GM19438 (cell line): ENCODE measurements at regions not wholly inside any gene's neighbourhood (a gene's known extent, or its start where the extent isn't known, plus 50 kb on each side); places are given as distances from the start of the nearest gene placed in this dataset.
"Not testable (repeated sequence)": the region's sequence is repeated elsewhere in the genome, so short reads cannot be mapped to it uniquely, and the experiment has no call there.

ENCODE experiments used
- ATAC-seq: cut with Tn5 transposase; IDR thresholded peaks from one replicate; pipeline ENCODE4 v1.9.1; 2021; ENCODE audit warnings: low read depth; ENCODE audit not compliant: unreplicated experiment

DNA sequence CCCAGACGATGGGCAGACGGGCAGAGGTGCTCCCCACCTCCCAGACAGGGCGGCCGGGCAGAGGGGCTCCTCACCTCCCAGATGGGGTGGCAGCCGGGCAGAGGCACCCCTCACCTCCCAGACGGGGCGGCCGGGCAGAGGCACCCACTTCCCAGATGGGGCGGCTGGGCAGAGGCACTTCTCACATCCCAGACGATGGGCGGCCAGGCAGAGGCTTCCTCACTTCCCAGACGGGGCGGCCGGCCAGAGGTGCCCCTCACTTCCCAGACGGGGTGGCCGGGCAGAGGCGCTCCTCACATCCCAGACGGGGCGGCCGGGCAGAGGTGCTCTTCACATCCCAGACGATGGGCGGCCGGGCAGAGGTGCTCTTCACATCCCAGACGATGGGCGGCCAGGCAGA, 96.6 kb downstream of the ABCC12 start:
- ATAC-seq, result not testable (repeated sequence)

DNA sequence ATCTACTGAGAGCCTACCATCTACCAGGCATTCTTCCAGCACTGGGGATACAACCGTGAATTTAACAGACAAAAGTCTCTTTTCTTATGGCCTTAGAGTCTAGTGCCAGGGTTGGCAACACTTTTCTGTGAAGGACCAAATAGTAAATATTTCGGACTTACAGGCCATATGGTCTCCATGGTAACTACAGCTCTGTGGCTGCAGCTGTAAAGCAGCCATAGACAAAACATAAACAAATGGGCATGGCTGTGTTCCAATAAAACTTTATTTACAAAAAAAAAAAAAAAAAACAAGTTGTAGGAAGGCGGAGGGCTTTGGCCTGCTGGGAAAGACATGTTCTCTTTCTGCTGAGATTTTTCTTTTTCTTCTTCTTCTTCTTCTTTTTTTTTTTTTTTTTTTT, 98.7 kb downstream of the ABCC12 start:
- ATAC-seq, result no peak

GRCh38 chr16:48054881-48055601, 100.8 kb downstream of the ABCC12 start:
- ATAC-seq, result no peak

DNA sequence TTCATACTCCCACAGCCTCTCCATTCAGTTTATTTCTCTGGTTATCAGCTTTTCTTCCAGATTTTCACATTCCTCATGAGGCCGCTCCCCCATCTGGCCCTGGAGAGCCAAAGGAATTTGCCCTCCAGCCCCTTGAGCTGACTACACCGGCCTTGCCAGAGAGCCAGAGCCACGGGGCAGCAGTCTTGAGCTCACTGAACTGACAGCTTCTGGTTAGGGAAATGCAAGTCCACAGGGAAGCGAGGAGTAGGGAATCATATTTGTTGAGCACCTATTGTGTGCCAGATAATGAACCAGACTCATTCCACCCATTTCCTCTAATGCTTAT, 102.4 kb downstream of the ABCC12 start:
- no peak for ATAC-seq

DNA sequence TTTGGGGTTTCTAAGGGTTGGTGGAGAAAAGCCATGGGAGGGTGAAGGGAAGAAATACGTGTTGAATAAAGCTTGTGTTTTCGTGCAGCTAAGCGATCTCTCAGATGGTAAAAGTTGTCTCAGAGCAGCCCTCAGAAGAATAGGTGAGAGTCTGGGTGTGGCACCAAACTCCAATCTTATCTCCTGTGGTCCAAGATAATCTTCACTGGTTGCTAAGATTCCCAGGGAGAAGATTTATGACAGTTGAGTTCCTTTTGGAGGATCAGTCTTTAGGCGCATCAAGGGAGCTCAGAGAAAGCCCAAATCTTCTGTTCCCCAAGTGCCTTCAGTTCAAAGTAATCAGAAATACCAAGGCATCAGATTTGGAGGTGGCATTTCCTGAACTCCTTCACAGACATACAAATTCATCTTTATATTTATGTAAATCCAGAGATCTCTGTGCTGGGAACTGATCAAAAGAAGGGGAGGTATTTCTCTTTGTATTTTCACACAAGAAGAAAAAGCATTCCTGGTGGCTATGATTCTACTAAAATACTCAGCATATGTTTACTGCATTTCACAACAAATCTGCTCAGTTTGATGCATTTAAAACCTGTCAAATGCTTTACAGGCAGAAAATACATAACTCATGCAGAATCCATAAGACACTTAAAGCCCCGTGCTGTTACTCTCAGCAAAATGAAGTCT, 102.9 kb downstream of the ABCC12 start:
- no peak for ATAC-seq

DNA sequence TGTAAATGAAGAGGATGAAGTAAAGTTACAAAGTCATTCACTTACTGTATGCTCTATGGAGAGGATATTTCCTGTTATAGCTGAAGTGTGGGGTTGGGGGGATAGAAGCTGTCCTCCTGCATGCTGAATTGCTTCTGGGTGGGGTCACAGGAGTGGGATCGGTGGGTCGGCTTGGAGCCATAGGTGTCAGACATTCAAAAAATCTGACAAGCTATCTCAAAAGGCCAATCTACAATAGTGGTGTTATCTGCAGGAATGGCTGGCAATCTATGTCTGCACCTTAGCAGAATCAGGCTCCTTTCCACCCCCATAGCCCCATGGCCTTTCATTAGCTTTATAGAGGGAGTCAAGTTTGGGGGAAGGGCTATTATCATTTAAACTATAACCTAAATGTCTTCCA, 104.9 kb downstream of the ABCC12 start:
- ATAC-seq, result no peak

DNA sequence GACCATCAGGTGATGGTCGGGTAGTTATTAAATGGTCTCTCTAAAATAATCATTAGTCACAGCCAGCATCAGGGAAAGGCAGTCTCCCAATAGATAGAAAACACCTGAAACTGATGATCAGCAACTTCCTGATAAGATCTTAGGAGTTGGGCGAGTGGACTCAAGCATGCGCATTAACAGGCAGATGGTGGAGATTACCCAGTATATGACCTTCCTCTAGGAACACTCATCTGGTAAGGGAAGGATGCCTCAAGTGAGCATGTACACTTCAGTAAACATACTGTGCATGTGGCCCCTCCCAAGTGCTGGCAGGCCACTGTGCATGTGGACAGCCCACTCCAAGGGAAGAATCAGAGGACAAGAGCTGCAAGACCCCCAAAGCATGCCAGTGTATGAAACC, 105.9 kb downstream of the ABCC12 start:
- no peak for ATAC-seq

DNA sequence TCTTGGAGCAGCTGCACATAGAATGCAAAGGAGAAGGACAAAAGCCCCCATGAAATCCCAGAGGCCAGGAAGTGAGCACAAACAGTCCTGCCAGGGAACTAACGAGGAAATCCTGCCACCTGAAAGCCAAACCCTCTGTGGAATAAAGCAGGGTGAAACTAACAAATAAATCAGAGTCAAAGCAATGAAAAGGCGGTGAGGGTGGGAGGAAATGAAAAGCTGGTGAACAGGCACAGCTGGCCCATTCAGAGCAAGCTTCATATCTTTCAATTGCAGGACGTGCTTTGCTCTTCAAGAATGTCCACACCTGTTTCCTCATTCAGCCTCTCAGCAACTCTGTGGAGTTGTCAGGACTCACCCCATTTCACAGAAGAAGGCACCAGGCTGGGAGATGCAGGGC, 108.1 kb downstream of the ABCC12 start:
- ATAC-seq, result no peak

DNA sequence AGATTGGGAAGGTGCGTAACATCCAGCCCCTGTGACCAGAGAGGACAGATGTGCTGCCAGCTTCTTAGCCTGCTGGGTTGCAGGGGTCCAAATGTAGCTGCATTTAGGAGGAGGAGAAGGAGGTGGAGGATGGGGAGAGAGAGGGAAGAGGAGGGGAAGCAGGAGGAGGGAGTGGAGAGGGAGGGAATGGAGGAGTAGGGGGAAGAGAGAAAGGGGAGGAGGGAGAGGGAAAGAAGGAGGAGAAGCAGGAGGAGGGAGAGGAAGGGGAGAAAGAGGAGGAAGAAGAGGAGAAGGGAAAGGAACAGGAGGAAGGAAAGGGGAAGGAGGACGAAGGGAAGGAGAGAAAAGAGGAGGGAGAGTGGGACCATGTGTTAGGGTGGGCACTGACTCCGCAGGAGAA, 108.6 kb downstream of the ABCC12 start:
- no peak for ATAC-seq

DNA sequence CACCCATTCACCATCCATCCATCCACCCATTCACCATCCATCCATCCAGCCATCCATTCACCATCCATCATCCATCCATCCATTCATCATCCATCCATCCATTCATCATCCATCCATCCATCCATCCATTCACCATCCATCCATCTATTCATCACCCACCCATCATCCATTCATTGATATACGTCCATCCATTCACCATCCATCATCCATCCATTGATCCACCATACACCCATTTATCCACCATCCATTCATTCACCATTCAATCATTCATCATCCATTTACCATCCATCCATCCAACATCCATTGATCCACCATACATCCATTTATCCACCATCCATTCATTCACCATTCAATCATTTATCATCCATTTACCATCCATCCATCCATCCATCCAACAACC, 111.7 kb downstream of the ABCC12 start:
- no peak for ATAC-seq

DNA sequence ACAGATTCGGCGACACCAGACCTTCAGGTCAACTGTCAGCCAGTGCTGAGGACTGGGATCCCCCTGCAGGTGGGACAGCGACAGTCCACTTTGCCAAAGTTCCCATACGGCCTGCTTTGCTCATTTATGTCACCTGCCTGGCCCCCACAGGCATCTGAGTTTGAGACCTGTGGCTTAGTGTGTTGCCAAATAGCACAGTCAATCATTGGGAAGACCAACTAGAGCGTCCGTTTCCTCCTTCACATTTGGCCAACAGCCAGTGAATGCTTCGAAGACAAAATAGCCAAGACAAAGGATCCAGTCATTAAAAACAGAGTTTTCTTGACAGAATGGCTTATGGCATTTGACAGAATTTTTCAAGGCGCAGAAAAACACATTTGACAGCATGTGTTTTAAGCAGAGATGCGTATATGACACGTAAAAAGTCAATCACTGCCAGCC, 113.8 kb downstream of the ABCC12 start:
- no peak for ATAC-seq

DNA sequence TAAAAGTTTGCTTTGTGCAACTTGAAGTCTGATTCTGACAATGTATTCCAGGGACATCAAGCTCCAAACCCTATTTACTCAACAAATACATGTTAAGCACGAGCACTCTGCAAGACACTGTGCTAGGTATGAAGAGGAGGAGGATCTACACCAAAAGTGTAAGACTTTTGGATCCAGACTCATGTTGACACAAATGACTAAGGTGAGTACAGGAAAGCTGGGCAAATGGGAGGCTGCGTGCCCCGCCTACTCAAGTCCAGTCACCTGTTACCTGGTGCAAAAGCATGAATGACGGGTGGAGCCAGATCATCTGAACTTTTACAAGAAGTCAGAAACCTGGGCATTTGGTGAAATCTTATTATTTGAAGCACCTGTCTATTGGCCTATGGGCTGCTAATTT, 120.7 kb downstream of the ABCC12 start:
- no peak for ATAC-seq

GRCh38 chr16:48030926-48031325, 124.9 kb downstream of the ABCC12 start:
- ATAC-seq, result no peak

DNA sequence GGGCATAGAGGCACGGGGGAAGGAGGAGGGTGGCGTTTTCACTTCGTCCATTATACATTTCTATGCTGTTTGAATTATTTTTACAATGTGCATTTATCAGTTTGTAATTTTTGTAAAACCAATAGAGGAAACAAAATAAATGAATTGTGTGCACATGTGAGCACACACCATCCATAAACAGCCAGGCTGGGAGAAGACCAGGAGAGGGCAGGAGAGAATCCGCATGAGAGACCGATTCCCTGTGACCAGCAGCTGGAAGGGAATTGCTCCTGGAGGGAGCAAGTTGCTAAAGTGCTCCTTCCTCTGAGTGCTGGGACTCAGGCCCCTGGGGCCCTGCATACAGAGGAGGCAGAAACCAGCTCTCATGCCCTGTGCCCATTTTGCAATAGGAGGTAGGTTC, 126.0 kb downstream of the ABCC12 start:
- ATAC-seq, result no peak

DNA sequence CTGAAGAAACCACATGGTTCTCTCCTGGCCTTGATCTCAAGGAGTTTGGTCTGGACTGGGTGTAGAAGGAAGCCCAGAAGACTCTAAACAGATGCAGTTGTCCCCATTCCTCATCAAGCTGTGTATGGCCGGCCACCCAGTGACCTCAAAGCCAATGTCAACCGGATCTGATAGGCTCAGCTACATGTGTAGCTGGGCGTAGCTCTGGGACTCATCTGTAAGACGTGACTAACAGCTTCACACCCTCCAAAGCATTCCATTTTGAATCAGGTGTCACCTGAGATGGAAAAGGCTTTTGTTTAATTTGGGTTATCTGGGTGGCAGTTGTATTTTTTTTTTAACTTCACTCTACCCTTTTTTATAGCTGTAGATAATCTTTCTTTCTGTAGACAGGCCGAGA, 130.4 kb downstream of the ABCC12 start:
- ATAC-seq, result no peak

- ATAC-seq, result no peak
Observed at GRCh38 chr16:48024042-48024441, 131.8 kb downstream of the ABCC12 start.

GRCh38 chr16:48022496-48022895, 133.3 kb downstream of the ABCC12 start:
- ATAC-seq, result no peak

DNA sequence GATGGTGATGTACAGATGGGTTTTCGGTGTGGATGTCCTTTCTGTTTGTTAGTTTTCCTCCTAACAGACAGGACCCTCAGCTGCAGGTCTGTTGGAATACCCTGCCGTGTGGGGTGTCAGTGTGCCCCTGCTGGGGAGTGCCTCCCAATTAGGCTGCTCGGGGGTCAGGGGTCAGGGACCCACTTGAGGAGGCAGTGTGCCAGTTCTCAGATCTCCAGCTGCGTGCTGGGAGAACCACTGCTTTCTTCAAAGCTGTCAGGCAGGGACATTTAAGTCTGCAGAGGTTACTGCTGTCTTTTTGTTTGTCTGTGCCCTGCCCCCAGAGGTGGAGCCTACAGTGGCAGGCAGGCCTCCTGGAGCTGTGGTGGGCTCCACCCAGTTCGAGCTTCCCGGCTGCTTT, 135.2 kb downstream of the ABCC12 start:
- ATAC-seq, result not testable (repeated sequence)

GRCh38 chr16:48014349-48015135, 141.3 kb downstream of the ABCC12 start:
- ATAC-seq, result no peak

DNA sequence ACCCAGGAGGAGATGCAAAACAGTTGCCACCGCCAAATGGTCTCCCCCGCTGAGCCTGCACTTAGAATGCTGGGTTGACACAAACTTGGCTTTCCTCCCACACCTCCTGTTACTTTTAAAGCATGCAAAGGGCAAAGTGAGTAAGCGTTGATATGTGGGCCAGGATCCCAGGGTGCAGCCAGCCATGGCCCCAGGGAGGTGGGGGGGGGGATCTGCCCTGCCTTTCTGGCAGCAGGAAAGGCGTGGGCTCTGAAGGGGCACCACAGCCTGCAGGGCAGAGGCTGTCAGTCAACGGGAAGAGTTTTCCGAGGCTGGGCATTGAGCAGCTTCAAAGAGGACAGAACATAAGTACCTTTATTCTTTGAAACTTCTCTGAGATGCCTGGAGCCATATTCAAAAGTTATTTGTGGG, 142.3 kb downstream of the ABCC12 start:
- ATAC-seq, result no peak

- ATAC-seq, result no peak
Observed at GRCh38 chr16:48011878-48012658, 143.7 kb downstream of the ABCC12 start.
